ENCODE measurements at regions not wholly inside any gene's neighbourhood (a gene's known extent, or its start where the extent isn't known, plus 50 kb on each side); places are given as distances from the start of the nearest gene placed in this dataset.
"Not testable (repeated sequence)": the region's sequence is repeated elsewhere in the genome, so short reads cannot be mapped to it uniquely, and the experiment has no call there.

DNA sequence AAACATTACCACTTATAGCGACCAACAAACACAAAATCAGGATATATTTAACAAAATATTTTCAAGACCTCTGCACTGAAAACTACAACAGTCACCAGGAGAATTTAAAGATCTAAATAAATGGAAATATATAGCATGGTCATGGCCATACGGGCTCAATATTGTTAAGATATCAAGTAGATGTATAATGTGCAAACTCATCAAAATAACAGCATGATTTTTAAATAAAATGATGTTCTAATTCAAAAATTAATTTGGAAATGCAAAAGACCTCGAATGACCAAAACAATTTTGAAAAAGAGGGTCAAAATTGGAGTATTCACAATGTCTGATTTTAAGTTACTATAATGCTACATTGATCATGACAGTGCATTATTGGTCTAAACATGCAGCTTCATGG lies 159.1 kb upstream of the NDN start:
- DNase-seq (ENCODE audit: low read depth in 2 of 3, low spot score in 2 of 3) = no peak

DNA sequence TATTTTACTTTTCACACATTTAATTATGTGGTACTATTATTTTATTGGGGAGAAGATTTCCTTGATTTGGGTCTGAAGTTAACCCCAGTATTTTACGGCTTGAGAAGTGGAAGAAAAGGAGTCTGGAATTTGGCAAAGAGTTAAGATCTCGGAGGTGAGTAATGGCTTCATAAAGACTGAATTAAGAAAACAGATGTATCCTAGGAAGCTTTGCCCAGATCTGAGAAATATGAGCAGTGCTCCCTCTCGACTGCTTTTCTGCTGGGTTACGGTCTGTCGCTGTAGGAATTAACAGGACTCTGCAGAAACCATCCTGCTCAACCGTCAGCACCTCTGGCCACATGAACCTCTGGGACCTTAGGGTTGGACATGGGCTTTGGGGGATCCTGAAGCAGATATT lies 163.6 kb upstream of the NDN start:
- DNase-seq (ENCODE audit: low read depth in 2 of 3, low spot score in 2 of 3) = no peak

DNA sequence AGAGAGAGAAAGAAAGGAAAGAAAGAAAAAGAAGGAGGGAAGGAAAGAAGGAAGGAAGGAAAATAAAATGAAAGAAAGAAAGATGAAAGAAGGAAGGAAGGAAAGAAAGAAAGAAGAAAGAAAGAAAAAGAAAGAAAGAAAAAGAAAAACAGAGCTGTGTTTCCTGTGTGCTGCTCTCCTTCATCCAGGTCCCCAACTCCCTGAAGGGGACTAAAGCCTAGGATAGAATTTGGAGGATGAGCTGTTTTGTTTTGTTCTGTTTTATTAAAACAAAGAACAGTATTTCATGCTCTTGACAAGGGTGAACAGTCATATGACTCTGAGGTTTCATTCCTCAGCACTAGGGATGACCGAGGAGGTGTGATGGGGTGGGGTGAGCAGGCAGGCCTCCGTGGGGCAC lies 164.8 kb upstream of the NDN start:
- DNase-seq (ENCODE audit: low read depth in 2 of 3, low spot score in 2 of 3) = no peak

DNA sequence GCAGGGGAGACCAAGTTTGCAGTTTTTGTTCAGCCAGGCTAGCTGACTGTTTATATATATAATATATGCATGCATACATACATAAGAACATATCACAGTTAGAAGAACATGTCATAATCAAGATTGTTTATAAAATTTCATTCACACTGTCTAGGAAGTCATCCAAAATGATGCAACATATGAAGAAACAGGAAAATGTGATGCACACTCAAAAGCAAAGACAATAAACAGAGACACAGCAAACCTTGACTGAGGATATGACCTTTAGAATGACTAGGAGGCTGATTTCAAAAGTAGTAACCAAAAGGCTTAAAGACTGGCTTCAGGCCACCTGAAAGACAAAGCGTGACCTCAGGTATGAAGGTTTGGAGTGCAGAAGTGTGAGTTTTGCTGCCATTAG lies 166.2 kb upstream of the NDN start:
- no peak for DNase-seq (ENCODE audit: low read depth in 2 of 3, low spot score in 2 of 3)

- peak in 1 of 3 donors; percentile 5 for DNase-seq (ENCODE audit: low read depth in 2 of 3, low spot score in 2 of 3)
These were observed 167.3 kb upstream of the NDN start for GRCh38 chr15:23854203-23854911.

GRCh38 chr15:23854912-23855659 lies 168.0 kb upstream of the NDN start:
- no peak for DNase-seq (ENCODE audit: low read depth in 2 of 3, low spot score in 2 of 3)

DNA sequence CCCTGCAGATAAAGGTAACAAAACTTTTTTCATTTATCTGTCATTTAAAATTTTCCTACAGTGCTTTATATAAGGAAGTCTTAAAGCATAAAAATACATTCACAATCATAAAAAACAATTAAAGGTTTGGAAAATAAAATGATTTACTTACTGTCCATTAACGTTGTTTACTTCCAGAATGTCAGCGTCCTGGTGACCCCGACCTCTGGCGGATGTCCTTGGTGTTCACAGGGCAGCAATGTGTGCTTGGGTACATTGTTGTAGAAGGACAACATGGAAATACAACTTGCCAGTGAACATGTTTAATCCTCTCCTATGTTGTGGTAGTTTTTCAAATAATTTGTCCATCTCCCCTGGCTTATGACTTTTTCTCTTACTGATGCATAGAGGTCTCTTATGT lies 168.8 kb upstream of the NDN start:
- no peak for DNase-seq (ENCODE audit: low read depth in 2 of 3, low spot score in 2 of 3)

DNA sequence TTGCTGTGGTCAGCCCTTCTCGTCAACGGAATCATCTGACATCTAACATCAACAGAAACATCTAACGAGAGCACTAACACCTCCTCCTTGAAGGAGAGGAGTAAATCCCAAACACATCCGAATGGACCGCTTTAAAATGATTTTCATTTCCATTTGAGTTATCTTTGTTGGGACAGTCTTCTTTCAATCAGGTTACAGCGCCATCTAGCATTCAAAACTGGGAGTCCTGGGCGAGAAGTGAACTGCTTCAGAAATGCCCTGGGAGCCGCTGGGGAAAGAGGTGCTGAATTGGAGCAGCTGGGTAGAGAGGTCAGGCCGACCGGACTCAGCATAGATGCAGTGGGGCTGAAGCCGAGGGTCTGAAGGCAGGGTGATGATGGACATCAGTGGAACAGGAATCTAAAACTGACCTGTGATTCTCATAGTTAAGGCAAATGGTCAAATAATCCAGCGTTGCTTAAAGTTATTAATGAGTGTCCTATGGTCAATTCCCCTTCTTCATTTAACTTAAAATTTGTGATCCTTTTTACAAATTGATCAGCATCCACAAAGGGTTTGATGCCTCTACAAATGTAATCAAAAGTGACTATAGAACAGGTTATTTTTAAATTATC lies 170.0 kb upstream of the NDN start:
- peak in 1 of 3 donors; percentile 54 for DNase-seq (ENCODE audit: low read depth in 2 of 3, low spot score in 2 of 3)

DNA sequence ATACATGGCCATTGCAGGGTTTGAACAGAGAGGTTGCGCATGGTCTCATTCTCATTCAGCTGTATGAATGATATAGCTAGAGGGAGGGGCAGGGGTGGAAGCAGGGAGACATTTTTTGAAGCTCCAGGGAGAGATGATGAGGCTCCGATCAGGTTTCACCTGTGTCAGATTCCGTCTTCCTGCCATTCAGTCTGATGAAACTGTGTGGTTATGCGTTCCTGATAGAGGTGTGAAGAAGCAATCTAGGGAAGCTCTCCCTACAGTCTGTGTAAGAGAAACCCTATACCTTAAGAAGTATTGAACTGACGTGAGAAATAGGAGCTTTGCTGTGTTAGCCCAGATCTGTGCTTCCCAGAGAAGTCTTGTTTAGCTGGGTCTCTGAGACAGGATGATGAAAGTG lies 171.9 kb upstream of the NDN start:
- DNase-seq (ENCODE audit: low read depth in 2 of 3, low spot score in 2 of 3) = no peak

DNA sequence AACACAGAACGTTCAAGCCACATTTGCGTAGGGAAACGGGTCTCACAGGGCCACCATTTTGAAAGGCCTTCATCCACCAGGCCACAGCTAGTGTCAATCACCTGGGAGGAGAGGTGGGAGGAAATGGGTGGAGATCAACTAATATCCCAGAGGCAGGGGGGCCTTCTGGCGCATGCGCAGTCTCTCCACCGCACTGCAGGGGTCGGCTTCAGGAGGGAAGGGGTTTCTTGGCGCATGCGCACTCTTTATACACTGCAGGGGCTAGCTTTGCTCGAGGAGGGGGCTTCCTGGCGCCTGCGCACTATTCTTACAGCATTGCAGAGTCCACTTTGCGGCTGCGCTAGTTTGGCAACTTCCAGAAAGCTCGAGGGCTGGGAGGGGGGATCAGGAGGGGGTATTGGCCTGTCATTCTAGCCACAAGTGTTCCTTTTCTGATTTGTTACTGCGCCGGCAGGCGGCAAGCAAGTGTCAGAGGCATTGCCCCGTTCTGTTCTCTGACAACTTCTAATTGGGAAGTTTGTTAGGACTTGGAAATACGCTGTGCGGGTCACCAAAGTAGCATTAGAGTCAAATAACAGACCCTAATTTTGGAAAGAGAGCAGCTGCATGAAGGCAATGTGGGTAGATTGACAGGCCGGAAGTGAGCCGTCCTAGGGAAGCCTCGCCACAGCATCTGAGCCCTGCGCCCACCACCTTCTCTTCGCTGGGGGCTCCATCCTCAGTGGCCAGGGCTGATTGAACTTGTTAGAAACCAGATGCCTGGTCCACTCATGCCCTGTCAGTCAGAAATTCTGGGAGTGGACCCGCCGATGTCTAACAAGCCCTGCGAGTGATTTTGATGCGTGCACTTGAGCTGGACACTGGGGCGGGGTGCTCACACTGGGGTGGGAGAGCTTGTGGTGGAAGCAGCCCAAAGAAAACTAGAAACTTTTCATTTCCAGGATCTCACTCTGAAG lies 173.5 kb upstream of the NDN start:
- no peak for DNase-seq (ENCODE audit: low read depth in 2 of 3, low spot score in 2 of 3)

GRCh38 chr15:23866832-23867231 lies 179.7 kb upstream of the NDN start:
- peak in 1 of 3 donors; percentile 48 for DNase-seq (ENCODE audit: low read depth in 2 of 3, low spot score in 2 of 3)

DNA sequence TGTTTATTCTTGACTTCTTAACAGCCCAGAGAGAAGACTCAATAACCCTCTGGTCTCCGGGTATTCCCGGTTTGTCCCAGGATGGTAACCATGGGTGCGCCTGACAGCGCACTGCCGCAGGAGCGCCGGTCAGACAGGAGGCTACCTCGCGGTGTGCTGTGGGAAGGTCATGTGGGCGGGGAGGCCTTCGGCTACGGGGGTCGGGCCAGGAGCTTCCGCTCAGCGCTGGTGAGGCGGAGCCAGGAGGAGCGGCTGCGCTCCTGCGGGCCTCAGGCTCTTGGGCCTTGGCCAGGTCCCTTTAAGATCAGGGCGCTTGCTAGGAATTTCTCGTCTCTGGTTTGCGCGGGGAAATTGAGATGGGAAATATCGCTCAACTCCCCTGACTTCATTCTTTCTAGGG lies 182.3 kb upstream of the NDN start:
- DNase-seq (ENCODE audit: low read depth in 2 of 3, low spot score in 2 of 3) = peak in 2 of 3 donors; percentile 14 to 33

- DNase-seq (ENCODE audit: low read depth in 2 of 3, low spot score in 2 of 3) = not testable (repeated sequence)
These were observed 186.5 kb upstream of the NDN start for GRCh38 chr15:23873613-23874012.

GRCh38 chr15:23877502-23878412 lies 190.7 kb upstream of the NDN start:
- peak in 2 of 3 donors; percentile 36 to 55 for DNase-seq (ENCODE audit: low read depth in 2 of 3, low spot score in 2 of 3)

GRCh38 chr15:23881291-23881690 lies 194.2 kb upstream of the NDN start:
- DNase-seq (ENCODE audit: low read depth in 2 of 3, low spot score in 2 of 3) = no peak

DNA sequence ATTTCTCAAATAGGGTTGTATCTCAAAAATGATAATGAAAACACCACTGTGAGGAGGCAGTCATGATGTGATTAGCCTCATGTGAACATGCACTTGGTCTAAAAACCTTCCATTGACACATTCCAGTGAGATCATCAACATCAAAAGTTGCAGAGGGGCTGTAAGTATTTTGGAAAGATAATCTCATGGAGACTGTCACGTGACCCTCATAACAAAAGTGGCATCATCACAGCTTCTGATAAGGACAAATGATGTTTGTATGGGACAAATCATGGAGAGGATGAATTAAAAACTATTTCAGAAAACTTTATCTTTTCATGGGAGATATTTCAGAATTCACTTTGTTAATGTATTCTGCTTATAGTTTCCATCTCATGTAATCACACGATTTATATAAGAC lies 203.1 kb upstream of the NDN start:
- DNase-seq (ENCODE audit: low read depth in 2 of 3, low spot score in 2 of 3) = no peak

- no peak for DNase-seq (ENCODE audit: low read depth in 2 of 3, low spot score in 2 of 3)
These were observed 210.0 kb upstream of the NDN start for GRCh38 chr15:23897091-23897490.

GRCh38 chr15:23897531-23897930 lies 210.4 kb upstream of the NDN start:
- DNase-seq (ENCODE audit: low read depth in 2 of 3, low spot score in 2 of 3) = no peak

DNA sequence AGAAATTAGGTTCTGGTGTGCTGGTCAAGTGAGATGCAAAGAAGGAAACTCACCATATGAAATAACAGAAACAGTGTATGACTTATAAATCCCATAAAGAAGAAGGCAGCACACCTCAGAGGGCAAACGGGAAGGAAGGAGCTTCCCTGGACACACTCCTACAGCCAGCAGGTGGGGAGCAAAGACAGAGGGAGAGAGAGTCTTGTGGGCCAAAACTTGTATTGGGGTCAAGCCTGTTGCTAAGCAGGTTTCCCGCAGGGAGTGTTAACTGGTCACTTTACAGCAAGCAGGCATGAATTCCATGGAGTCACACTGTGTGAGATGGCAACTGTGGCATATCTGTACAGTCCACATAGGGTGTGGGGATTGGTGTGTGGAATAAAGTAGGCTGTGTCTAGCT lies 222.9 kb upstream of the NDN start:
- DNase-seq (ENCODE audit: low read depth in 2 of 3, low spot score in 2 of 3) = no peak

DNA sequence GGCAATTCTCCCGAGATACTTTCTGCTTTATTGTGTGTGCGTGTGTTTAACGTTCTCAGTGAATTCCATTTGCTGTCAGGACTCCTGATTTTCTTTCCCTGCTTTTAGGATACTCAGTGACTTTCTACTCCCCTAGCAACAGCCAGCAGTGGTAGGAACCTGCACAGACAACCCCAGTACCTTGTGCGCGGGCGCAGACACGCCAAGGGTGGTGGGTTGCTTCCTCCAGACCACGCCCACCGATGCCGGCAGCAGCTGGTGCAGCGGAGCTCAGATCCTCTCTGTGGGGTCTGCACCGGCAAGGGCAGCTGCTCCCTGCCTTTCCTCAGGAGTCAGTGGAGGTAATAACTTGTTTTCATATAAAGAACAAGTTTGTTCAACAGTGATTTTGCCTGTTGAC lies 225.1 kb upstream of the NDN start:
- no peak for DNase-seq (ENCODE audit: low read depth in 2 of 3, low spot score in 2 of 3)

Data from hematopoietic multipotent progenitor cell (in vitro differentiated cells).